ENCODE measurements at regions not wholly inside any gene's neighbourhood (a gene's known extent, or its start where the extent isn't known, plus 50 kb on each side); places are given as distances from the start of the nearest gene placed in this dataset.
"Not testable (repeated sequence)": the region's sequence is repeated elsewhere in the genome, so short reads cannot be mapped to it uniquely, and the experiment has no call there.

DNA sequence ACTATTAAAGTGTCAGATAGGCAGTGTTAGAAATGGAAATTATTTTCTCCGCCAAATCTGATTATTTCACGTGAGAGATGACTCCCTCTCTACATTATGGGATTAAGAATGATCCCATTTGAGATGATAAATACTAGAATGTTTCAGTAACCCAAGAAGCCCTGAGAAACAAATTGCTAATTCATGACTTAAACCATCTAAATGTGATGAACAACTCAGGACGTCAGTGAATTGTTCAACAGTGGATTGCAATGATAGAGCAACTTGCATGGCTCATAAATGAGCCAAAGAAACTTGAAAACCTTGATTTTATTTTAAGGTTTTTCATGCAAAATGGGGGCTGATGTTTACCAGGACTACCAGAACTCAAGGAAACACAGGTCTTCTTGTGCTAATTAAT is 350.5 kb upstream of the WWC1 start:
- DNase-seq (ENCODE audit: insufficient read length, low spot score, missing footprints): no peak
- H3K27ac ChIP-seq (ENCODE audit: low read depth, low read length): peak overlapping the region; percentile 61
- TF ChIP-seq, protein P1, sequence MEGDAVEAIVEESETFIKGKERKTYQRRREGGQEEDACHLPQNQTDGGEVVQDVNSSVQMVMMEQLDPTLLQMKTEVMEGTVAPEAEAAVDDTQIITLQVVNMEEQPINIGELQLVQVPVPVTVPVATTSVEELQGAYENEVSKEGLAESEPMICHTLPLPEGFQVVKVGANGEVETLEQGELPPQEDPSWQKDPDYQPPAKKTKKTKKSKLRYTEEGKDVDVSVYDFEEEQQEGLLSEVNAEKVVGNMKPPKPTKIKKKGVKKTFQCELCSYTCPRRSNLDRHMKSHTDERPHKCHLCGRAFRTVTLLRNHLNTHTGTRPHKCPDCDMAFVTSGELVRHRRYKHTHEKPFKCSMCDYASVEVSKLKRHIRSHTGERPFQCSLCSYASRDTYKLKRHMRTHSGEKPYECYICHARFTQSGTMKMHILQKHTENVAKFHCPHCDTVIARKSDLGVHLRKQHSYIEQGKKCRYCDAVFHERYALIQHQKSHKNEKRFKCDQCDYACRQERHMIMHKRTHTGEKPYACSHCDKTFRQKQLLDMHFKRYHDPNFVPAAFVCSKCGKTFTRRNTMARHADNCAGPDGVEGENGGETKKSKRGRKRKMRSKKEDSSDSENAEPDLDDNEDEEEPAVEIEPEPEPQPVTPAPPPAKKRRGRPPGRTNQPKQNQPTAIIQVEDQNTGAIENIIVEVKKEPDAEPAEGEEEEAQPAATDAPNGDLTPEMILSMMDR (IDR thresholded peaks at IDR 0.05; ENCODE audit: extremely low read depth, low read depth, low read length): no peak
- H3K36me3 ChIP-seq (ENCODE audit: insufficient read depth, low read length): no peaks in the 10 kb centered on the region
- no peak overlapping the region for H2AFZ ChIP-seq (ENCODE audit: low read length)
- H3K27me3 ChIP-seq (ENCODE audit: insufficient read depth, low read length): no peaks in the 10 kb centered on the region
- peaks cover 24% of the 10 kb centered on the region for H3K4me1 ChIP-seq (ENCODE audit: insufficient read depth, low read length)
- no peak overlapping the region for H3K4me2 ChIP-seq (ENCODE audit: insufficient read depth, low read length)
- no peaks in the 10 kb centered on the region for H3K9me3 ChIP-seq (ENCODE audit: low read depth, low read length)
- no peaks in the 10 kb centered on the region for H3K79me2 ChIP-seq (ENCODE audit: insufficient read depth, low read length)
- H4K20me1 ChIP-seq (ENCODE audit: insufficient read depth, low read length): no peaks in the 10 kb centered on the region
- no peak overlapping the region for H3K4me3 ChIP-seq (ENCODE audit: insufficient read depth, low read length)

DNA sequence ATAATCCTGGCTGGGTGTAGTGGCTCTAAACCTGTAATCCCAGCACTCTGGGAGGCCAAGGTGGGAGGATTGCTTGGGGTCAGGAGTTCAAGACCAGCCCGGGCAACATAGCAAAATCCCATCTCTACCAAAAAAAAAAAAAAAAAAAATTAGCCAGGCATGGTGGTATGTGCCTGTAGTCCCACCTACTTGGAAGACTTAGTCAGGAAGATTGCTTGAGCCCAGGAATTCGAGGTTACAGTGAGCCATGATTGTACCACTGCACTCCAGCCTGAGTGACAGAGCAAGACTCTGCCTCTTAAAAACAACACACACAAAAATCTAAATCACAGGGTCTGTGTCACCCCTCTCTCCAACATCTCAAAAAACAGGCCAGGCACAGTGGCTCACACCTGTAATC is 349.9 kb upstream of the WWC1 start:
- H3K36me3 ChIP-seq (ENCODE audit: insufficient read depth, low read length); DNase-seq (ENCODE audit: insufficient read length, low spot score, missing footprints); H2AFZ ChIP-seq (ENCODE audit: low read length); H4K20me1 ChIP-seq (ENCODE audit: insufficient read depth, low read length); H3K27me3 ChIP-seq (ENCODE audit: insufficient read depth, low read length); H3K9me3 ChIP-seq (ENCODE audit: low read depth, low read length); H3K79me2 ChIP-seq (ENCODE audit: insufficient read depth, low read length); H3K4me2 ChIP-seq (ENCODE audit: insufficient read depth, low read length); H3K4me3 ChIP-seq (ENCODE audit: insufficient read depth, low read length): not testable (repeated sequence)
- Histone ChIP-seq H3K4me1 (ENCODE audit: insufficient read depth, low read length) (peaks cover 30% of the 10 kb centered on the region), H3K27ac (ENCODE audit: low read depth, low read length) (peak overlapping the region; percentile 37)

DNA sequence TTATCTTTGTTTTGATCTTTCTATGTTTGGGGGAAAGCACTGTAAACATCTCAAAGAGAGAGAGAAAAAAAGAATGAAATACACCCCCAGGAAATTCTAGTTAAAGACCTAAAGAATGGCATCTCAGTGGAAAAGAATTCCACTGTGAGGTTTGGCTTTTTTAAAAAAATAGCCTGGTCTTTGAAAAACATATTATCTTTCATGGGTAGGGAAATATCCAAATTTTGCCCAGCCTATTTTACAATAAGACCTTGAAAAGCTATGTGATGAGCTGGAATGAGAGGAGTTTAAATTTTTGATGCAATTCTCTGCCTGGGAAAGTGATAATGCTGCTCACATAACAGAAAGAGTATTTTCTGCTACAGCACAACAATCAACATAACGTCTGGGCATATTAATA is 348.1 kb upstream of the WWC1 start:
- no peak overlapping the region for H3K4me2 ChIP-seq (ENCODE audit: insufficient read depth, low read length)
- H4K20me1 ChIP-seq (ENCODE audit: insufficient read depth, low read length): no peaks in the 10 kb centered on the region
- peak overlapping the region; percentile 46 for H3K27ac ChIP-seq (ENCODE audit: low read depth, low read length)
- TF ChIP-seq, protein P1 (IDR thresholded peaks at IDR 0.05; ENCODE audit: extremely low read depth, low read depth, low read length): no peak
- no peak overlapping the region for H2AFZ ChIP-seq (ENCODE audit: low read length)
- H3K4me3 ChIP-seq (ENCODE audit: insufficient read depth, low read length): no peak overlapping the region
- peaks cover 35% of the 10 kb centered on the region for H3K4me1 ChIP-seq (ENCODE audit: insufficient read depth, low read length)
- no peak for DNase-seq (ENCODE audit: insufficient read length, low spot score, missing footprints)
- no peaks in the 10 kb centered on the region for H3K79me2 ChIP-seq (ENCODE audit: insufficient read depth, low read length)
- H3K36me3 ChIP-seq (ENCODE audit: insufficient read depth, low read length): no peaks in the 10 kb centered on the region
- H3K9me3 ChIP-seq (ENCODE audit: low read depth, low read length): no peaks in the 10 kb centered on the region
- H3K27me3 ChIP-seq (ENCODE audit: insufficient read depth, low read length): no peaks in the 10 kb centered on the region

DNA sequence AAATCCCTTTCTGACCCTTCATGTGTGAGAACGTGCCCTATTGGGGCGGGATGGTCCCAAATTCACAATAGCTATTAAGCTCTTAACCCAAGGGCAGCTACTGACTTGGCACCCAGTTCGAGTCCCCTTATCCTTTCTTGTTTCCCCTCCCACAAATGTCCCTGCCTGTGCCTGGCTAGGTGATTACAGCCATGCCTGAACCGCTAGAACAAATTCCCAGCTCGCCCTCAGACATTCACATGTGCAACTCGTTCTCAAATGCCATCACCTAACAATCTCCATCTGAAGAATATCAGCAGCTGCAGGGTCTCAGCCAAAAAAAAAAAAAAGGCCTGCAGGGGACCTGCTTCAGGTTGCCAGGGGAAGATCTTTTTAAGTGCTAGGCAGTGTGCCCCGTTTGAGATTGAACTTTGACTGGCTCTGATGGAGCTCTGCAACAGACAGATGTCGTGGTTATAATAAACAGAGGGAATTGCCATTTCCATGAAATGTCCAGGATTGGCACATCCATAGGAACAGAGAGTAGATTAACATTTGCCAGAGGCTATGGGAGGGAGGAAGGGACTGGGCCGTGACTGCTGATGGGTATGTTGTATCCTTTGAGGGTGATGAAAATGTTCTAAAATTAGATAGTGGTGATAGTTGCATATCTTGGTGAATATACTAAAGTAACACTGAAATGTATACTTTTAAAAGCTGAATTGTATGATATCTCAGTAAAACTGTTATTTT is 347.2 kb upstream of the WWC1 start:
- TF ChIP-seq, protein P1 (IDR thresholded peaks at IDR 0.05; ENCODE audit: extremely low read depth, low read depth, low read length): no peak
- peaks cover 35% of the 10 kb centered on the region for H3K4me1 ChIP-seq (ENCODE audit: insufficient read depth, low read length)
- H3K79me2 ChIP-seq (ENCODE audit: insufficient read depth, low read length): no peaks in the 10 kb centered on the region
- no peaks in the 10 kb centered on the region for H4K20me1 ChIP-seq (ENCODE audit: insufficient read depth, low read length)
- no peak for DNase-seq (ENCODE audit: insufficient read length, low spot score, missing footprints)
- H3K9me3 ChIP-seq (ENCODE audit: low read depth, low read length): no peaks in the 10 kb centered on the region
- H3K27ac ChIP-seq (ENCODE audit: low read depth, low read length): peak overlapping the region; percentile 83
- no peak overlapping the region for H3K4me3 ChIP-seq (ENCODE audit: insufficient read depth, low read length)
- H2AFZ ChIP-seq (ENCODE audit: low read length): no peak overlapping the region
- no peaks in the 10 kb centered on the region for H3K27me3 ChIP-seq (ENCODE audit: insufficient read depth, low read length)
- no peaks in the 10 kb centered on the region for H3K36me3 ChIP-seq (ENCODE audit: insufficient read depth, low read length)
- H3K4me2 ChIP-seq (ENCODE audit: insufficient read depth, low read length): no peak overlapping the region
